Superior temporal gyrus (tissue), 1 donor: ENCODE measurements at regions not wholly inside any gene's neighbourhood (a gene's known extent, or its start where the extent isn't known, plus 50 kb on each side); places are given as distances from the start of the nearest gene placed in this dataset.

Experiments used
- DNase-seq: peaks from one replicate; pipeline ENCODE4 v3.0.0-alpha.2; 2016; ENCODE audit errors: extremely low spot score

DNA sequence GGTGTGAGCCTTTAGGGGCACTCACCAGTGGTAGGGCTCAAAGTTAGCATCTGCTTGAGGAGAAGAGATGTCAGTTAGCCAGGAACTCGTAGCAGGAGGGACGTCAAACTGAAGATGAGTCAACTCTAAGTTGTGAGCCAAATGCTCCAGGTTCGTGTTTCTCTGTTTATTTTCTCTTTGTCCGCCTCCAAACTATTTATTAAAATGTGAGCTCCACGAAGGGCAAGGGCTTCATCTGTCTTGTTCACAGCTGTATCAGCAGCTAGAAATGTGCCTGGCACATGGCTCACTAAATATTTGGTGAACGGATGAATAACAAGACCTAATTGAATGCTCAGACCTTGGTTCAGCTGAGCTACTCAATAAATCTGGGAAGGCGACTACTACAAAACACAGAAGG lies 248.9 kb downstream of the BCOR start:
- DNase-seq: no peak

DNA sequence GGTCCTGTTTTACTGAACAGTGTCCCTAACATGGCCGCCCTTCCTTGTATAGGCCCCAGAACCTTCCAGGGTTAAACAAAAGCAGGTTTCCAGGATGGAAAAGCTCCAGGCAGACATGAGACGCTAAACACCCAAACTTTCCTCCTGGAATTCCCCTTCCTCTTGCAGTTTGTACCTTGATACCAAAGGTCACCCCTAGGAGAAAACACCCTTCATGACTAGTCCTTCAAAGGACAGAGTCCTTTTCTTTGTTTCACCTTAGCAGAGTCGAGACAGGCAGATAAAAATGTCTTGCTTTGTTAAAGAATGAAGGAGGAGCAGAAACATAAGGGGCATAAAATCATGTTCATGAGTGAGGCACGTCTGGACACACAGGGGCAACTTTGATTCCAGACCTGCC lies 247.5 kb downstream of the BCOR start:
- DNase-seq: no peak

DNA sequence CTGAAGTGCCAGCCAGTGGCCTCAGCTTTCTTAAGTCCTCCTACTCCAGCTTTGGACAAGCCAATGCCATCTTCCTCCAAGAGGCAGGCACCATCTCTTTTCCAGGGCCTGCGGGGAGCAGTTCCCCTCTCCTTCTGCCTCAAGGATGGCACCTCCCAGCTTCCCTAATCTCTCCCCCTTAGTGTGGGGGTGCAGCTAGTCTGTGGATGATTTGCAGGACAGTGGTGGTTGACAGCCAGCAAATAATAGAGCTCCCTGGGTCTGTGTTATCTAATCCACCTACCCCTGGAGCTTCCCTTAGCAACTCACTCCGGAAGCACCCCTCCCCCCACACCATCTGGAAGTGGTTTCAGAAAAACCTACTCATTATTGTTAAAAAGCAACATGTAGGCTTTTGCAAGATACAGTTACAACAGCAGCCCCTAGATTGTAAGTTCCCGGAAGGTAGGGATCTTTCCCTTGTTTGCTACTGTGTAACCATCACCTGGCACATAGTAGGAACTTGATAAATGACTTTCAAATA lies 247.1 kb downstream of the BCOR start:
- peak; percentile 8 for DNase-seq

DNA sequence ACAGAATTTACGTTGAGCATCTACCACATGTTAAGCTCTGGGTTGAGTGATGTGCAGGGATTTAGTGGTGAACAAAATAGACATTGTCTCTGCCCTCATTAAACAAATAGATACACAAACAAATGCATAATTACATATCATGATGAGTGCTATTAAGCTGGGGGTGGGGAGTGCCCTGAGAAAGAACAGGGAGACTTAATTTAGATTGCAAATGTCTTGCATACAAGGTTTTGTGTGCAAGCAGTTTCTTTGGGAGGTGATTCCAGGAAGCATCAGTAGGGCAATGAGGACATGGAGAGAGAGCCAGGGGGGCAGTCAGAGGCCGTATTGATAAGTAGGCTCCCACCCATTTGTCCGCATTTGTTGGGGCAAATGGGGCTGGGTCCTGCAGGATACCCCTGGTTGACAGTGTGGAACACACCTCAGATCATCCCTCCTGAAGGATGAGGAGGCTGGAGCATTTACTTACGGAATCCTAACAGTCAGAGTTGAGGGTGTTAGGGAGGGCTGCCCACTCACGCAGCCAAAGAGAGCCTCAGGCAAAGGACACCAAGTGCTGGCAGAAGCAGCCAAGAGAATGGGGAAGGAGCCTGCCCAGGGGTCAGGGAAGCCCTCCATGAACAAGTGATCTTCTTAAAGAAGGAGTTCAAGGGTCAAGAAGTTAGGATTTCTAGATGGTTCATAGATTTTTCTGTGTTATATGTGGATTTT lies 245.9 kb downstream of the BCOR start:
- DNase-seq: no peak

DNA sequence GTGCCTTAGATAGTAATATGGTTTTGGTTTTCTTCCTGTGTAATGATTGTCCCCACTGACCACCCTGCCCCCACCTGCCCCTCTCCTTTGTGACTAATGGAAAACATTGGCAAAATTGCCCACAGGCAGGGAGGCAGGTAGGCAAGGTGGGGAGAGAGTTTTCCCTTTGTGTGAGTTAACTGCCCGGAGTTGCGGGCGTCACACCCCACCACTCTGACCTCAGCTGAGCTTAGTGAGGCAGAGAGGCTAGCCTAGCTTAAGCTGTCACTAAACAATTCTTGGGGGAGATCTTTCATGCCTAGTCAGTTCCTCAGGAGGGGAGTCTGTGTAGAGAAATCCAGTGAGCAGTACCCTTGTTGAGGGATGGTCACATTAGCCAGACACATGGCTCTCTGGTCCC lies 245.3 kb downstream of the BCOR start:
- no peak for DNase-seq

DNA sequence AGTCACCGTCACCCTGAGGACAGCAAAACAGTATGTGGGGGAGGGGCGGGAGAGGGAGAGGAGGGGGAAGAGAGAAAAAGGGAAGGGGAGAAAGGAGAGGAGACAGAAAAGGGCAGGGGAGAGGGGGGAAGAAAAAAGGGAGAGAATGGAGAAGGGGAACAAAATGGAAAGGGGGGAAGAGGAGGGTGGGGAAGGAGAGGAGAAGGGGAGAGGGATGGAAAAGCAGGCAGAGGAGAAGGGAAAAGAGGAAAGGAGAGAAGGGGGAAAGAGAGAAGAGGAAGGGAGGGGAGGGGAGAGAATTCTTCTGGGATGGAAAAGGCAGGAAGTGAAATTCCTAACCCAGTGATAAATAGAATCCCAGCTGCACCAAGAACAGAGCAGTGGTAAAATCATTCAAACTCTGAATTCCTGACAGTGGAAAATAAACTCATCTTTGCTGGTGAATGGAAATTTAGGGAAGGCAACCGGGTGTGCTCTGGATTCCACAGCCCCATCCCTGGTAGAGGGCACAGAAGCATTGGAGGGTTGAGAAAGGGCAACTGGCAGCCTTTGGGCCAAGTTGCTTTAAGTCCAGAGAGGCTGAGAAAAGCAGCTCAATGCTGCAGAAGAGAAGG lies 244.2 kb downstream of the BCOR start:
- DNase-seq: no peak

DNA sequence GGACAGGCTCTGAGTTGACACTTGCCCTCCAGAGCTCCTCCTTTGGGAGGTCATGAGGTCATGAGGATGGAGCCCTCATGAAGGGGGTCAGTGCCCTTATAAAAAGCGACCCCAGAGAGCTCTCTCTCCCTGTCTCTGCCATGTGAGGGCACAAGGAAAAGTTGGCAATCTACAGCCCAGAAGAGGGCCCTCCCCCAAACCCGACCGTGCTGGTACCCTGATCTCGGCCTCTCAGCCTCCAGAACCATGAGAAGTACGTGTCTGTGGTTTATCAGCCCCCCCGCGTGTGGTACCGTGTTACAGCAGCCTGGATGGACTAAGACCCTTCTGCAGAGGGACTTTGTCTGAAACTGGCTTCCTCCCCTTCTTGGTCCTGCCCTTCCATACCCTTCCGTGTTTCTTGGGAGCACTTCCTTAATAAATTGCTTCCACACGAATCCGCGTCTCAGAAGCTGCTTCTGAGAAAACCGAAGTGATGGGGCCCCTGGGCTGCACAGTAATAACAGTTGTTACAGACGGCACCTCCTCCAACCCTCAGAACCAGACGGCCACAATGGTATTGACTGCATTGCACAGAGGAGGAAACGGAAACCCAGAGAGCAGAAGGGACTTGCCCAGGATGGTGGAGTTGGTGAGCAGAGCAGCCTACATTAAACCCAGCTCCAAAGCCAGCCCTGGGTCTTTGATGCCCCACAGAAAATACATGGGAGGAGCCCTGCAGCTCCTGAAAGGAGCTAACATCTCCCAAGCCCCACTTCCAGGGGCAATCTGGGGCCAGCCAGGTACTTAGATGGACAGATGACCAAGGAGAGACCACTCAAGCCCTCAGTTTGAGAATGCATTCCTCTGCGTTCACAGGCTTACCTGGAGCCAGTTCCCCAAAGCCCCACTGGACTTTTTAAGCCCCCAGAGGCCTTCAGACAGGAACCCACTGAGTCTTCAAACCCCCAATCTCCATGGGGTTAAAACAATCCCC lies 242.7 kb downstream of the BCOR start:
- DNase-seq: no peak

DNA sequence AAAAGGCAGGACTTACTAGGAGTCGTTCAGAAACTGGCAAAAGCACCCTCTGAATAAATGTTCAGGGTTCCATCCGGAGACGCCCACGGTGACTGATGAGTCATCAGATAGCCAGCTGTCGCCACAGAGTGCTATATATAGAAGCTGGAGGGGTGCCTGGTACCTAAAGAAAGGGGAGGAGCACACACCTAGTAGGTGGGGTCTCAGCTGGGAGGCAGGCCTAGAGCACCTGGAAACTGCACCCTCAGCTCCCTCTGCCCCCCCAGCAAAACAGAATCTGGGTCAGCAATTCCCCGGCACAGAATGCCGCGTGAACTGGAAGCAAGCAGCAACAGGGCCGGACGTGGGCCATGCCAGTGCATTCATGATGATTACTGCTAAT lies 242.0 kb downstream of the BCOR start:
- DNase-seq: no peak

DNA sequence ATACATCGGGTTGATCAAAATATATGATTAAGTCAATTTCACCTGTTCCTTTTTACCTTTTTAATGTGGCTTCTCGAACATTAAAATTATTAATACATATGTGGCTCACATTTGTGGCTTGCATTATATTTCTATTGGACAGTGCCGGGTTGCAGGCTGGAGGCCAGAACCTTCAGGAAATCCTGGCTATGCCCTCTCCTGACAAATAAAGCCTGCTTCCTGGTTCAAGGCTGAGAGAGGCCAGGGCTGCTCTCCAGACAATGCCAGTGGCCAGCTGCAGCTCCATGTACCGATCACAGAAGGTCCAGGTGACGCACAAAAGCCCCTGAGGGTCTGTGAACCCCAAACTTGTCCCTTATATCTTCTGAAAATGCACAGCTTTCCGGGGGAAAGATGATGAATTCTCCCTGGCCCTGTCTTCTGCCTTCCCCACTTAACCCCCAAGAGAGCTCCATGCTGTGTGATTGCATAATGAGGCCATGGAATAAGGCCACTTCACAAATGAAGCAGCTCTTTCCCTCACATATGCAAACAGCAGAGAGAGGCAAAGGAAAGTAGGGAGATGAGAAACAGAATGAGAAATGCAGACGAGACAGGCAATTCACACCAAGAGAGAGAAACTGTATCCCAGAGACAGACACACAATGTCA lies 241.2 kb downstream of the BCOR start:
- DNase-seq: no peak

DNA sequence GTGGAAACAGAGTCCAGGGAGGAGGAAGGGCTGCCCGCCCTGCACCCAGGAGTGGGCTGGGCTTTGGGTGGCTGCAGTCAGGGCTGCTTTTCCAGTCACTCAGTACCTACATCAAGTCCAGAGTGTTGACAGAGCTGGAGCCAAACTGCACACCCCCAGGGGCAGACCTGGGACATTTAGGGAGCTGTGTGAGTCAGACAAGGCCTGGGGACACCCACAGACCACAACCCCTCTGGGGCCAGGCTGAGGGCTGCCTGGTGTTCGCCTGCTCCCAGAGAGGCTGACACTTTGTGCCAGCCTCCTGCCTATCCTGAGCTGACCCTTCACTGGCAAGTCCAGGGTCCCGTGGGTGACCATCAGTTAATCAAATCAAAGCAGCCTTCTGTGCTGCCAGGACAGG lies 240.0 kb downstream of the BCOR start:
- DNase-seq: no peak

DNA sequence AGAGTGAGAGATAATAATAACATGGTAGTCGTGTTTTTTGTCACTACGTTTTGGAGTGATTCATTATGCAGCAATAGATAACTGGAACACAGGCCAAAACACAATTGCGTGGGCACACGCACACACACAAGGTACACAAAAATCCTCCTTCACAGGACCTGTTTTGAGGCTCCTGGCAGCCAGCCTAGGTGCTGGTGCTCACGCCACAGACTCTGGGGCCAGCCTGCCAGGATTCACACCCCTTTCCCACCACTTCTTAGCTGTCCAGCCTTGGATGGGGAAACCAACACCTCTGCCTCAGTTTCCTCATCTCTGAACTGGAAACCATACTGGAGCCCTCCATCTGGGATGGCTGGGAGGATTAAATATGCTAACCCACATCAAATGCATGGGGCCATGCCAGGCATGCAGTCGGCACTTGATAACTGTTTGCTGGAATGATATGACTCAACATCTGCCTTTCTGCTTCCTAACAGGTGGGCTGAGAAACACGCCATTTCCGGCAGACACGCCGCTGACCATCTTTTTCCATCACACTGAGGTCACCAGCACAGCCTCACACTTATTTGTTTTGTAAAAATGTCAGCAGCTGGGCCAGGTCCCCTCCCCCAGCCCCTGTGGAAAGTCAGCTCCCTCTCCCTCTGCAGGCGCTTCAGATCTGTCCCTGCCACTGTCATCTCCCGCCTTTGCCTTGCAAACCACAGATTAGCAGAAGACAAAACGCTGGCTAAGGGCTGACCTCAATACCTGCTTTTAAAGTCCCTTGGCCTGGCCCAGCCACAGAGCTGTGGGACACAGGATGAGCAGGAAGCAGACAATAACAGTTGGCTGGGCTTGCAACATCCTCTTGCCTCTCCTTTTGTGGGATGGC lies 237.5 kb downstream of the BCOR start:
- no peak for DNase-seq

DNA sequence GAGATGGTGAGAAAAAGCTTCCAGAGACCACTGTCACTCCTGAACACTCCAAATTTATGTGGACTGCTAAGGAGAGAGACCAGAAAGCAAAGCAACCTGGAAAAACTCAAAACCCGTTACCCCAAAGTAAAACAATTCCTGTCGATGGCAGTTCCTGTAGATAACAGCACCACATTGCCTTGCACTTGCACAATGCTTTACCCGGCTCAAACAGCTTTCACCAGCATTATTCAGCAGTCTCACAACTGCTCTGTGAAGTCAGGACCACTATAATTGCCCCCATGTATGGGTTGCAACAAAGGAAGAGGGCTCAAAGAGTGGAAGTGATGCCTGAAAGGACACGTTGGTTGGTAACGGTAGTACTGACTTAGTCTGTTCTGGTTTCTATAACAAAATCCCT lies 234.8 kb downstream of the BCOR start:
- DNase-seq: no peak

DNA sequence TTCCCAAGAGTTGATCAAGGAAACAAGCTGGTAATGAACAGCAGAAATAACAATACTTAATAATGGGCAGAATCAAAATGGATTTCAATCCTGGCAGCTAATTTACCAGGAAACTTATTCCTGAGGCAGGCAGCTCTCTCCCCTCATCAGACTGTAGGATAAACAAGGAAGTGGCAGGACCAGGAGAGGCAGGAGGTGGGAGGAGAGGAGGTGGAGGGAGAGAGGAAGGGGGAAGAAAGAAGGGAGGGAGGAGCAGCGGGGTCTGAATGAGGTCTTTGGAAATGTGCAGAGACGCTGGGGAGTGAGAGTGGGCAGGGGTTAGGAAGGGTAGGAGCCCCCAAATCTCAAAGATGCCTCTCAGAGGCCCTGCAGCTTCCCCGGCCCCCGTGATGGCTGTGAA lies 231.5 kb downstream of the BCOR start:
- no peak for DNase-seq

DNA sequence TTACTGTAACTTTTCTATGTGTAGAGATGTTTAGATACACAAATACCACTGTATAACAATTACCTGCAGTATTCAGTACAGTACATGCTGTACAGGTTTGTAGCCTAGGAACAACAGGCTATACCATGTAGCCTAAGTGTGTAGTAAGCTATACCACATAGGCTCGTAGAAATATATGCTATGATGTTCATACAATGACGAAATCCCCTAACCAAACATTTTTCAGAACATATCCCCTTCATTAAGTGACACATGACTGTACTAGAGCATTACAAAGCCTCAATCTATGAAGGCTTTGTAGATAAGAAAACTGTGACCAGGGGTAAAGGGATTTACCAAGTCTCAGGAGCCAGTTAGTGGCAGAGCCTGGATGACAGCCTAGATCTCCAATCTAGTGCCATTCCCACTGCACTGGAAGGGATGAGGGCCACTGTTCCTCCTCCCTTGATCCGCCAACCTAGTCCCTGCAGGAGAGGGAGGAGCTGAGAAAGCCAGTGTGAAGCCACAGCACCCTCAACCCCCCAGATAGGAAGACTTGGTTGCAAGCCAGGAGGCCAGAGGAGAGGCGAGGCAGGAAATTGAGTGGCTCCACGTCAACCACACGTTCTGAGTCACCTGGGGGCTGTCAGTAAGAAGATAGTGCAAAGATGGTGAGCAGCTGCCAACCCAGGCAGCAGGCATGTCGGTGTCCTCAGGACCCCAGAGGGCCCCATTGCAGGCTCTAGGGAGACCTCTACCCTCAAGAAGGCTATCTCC lies 227.7 kb downstream of the BCOR start:
- no peak for DNase-seq

DNA sequence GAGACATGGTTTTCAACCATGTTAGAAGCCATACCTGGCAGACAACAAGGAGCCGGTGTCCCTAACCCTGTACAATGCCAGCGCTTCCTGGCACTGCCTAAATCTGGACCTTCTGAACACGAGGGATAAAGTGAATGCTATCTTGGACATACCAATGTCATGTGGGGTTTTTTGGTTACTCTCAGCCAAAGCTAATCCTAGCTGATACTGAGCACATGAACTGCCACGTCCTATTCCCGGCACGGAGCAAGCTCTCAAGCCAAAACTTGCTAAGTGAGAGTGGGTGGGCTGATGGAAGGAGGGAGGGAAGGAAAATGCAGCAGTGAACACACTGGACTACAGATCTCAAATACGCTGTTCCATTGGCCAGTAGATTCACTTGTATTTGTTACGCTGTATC lies 226.1 kb downstream of the BCOR start:
- no peak for DNase-seq

DNA sequence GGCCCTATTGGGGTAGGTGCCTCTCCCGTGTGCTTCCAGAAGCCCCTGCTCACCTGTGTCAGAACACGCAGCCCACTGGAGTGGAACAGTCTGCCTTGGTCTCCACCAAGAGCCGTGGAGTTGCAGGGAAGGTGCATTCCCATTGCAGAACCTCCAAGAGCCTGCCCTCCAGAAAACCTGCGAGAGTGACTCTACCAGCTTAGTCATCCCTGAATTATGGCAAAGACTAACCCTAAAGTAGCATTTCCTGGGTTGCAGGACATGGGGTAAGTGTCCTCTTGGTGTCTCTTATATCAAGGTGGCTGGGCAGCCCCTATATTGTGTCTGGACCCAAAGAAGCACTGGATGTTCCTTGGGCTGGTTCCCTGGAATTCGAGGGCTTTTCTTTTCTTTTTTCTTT lies 224.6 kb downstream of the BCOR start:
- DNase-seq: no peak

DNA sequence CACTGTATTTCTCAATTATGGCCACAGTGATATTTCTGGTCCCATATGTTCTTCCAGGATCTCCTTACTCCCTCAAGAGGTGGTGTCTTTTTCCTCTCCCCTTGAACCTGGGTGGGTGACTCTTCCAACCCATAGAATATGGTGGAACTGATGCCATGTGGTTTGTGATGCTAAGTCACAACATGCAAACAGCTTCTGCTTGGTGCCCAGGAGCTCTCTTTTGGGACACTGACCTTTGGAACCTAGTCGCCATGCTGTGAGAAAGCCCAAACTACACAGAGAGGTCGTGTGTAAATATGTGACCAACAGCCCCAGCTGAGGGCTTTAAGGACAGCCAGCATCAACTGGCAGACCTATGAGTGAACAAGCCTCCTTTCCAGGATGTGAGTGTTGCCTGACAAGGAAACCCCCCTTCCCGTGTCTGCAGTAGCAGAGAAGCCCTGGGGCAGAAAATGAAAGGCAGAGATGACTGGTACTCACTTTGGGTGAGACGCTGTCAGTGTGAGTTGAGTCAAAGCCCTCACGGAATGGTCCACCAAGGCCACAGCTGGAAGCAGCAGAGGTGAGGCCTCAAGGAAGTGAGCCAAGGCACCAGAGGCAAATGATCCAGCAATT lies 223.4 kb downstream of the BCOR start:
- DNase-seq: no peak

DNA sequence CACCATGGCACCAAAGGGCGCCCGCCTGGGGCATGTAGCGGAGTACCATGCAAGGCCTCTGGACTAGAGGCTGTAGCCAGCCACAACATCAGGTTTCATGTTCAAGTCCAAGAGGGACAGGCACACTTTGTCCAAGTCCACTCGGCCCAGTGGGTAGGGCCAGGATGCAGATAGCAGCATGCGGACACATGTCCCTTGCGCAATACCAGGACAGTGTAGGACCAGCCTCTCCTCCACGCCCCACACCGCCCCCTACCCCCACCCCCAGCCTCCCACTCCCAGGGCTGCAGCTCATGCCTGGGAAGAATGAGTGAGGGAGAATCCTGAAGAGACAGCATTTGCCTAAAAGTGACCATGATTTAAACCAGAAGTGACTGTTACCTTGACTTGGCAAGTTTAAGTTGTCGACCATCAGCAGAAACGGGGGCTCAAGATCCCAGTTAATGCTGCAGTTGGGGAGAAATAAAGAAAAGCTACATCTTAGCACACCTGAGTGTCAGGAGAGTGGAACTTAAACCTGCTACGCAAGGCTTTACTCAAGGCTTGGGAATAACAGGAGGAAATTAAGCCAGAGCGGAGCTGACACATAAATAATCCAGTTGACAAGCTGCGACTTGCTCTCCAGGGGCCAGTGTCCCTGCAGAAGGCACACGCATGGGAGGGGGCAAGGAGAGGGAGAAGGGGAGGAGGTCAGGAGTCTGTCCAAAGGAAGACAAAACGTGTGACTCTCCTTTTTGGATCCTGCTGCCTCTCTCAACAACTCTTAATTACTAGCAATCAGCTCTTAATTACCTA lies 221.7 kb downstream of the BCOR start:
- no peak for DNase-seq

DNA sequence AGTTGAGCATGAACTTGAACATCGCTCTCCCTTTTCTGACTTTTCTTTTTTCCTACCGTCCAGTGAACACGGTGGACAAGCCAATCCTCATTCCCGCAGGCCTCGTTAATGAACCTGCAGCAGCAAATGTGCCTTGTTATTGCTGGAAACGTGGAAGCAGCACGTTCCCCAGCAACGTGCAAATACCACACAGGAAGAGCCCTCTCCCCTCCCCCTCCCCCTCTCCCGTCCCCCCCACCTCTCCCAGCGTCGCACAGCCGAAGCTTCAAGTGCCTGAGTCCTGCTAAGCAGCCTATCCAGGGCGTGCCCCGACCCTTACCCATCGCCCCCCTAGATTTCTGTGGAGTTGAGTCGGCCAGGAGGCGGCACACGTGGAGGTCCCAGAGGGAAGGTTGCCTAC lies 219.9 kb downstream of the BCOR start:
- no peak for DNase-seq
